Stimulated activated CD4-positive, alpha-beta T cell treated with anti-CD3 and anti-CD28 coated beads, Interleukin-1b, Interleukin-23, amount 100 ng/mL, for 4 hours (primary cell): ENCODE measurements at regions not wholly inside any gene's neighbourhood (a gene's known extent, or its start where the extent isn't known, plus 50 kb on each side); places are given as distances from the start of the nearest gene placed in this dataset.

Experiments used
- DNase-seq, 2 donors: peaks; one replicate each; pipeline ENCODE4 v3.0.0-alpha.2; 2020; ENCODE audit warnings: low read depth in 2 of 2

DNA sequence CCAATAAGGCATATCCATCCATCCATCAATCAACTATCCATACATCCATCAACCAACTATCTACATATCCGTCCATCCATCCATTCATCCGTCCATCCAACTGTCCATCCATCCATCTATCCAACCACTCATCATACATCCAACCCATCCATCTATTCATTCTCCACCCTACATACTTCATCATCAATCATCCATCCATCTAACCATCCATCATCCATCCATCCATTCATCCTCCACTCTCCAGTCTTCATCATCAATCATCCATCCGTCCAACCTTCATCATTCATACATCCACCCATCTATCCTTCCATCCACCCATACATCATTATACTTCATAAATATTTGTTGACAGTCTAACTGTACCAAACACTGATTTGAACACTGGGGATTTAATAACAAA is 231.3 kb upstream of the DAB1 start:
- DNase-seq, result no peak

DNA sequence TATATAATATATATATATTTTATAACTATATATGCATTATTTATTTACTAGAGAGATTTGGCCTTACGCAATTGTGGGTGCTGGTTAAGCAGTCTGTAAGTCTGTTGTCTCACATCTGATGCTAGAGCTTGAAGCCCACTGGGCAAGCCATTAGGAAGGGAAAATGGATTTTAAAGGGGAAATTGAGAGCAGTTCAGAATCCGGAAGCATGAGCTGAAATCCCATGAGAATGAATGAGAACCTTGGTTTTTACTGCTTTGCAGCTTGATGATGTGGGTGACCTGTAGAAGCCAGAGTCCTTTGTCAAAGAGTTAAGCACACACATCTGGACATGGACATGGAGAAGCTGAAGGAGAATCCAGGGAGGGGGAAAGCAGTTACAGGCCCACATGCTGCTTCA is 220.8 kb upstream of the DAB1 start:
- DNase-seq, result no peak

DNA sequence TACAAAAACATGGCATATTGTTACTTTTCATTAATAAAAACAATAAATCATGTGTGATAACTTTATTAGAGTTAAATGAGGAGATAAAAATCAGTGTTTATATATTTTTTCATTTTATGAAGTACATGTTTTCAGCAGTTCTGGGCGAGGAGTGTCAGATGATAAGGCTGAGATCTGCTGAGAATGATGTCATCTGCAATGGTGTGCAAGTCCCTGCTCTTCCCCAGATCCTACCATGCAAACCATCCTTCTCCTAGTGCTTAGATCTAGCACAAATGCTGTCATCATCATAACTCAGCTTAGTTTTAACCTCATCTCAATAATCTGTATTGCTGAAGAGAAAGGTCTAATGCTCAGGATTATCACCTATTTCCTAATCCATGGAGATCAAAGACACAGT is 214.4 kb upstream of the DAB1 start:
- DNase-seq, result no peak

DNA sequence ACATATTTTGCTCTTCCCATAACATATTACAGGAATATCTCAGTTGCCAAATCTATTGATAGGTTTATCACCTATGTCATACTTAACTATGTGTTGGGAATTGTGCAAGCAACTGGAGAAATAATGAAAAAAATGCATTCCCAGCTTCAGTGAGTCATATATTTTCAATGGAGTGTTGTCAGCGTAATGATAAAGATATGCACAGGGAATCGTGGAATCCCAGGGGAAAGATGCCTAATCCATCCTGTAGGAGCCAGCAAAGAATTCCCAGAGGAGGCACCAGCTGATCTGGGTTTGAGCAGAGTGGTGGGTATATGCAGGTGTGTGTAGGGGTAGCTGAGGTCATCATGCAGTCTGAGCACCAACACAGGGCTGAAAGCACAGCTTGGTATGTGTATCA is 213.3 kb upstream of the DAB1 start:
- DNase-seq, result no peak

DNA sequence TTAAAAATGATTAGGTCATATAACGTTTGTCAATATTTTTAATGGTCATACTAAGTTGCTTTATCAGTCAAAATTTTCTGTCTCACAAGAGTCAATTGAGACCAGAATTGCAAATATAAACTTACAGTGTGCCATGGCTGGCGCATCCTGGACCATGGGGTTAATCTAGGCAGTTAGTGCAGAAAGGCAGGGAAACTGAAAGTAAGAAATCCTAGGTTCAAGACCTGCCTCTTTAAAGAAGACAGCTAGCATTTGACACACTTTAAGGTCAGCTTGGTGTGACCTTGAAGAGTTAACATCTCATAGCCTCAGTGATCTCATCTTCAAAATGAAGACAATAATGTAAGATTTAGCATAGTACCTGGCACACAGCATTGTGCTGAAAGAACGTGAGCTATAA is 210.0 kb upstream of the DAB1 start:
- no peak for DNase-seq

DNA sequence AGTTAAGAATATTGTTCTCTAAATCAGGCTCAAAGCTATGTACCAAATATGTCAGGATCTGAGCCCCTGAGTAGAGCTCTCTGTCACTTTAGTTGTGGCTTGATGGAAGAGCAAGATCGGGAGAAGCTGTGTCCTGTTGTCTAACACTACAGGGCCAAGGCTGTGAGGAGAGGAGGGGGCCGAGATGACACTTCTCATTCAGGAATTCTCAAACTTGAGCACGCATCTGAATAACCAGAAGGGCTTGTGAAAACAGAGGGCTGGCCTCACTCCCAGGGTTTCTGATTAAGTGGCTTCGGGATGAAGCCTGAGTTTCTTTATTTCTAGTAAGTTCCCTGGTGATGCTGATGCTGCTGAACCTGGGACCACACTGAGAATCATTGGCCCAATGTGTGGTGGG is 209.2 kb upstream of the DAB1 start:
- no peak for DNase-seq

DNA sequence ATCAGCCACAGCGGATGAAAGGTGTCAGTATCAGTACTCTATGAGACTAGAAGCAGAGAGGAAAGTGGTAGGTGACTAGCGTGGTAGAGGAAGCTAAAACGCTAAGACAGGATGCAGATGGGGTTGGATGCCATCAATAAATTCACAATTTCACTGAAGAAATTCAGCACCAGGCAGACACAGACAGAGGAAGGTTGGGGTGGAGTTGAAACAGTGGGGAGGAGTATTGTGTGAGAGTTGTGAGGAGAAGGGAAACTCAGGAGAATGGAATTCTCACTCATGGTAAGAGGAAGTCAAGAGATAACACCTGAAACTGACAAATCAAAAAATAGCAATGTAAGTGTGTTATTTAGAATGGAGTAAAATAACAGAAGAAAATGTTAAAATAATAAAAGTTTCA is 208.5 kb upstream of the DAB1 start:
- DNase-seq, result no peak

DNA sequence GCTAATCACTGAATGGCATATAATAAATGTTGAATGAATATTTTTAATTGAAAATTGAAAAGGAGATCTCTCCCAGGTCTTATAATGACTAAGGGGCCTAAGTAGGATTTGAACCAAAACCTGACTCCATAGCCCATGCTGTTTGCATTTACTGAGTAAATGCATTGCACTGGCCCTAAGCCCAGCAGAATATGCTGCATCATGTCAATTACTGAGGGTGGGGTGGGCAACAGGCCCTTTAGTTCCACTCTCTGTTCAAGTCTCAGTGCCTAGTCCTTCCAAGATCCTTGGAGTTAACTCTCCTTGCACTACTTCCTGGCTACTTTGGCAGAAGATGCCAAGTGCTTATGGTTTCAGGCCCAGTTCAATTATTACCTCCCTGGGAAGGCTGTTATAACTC is 203.8 kb upstream of the DAB1 start:
- DNase-seq, result no peak

DNA sequence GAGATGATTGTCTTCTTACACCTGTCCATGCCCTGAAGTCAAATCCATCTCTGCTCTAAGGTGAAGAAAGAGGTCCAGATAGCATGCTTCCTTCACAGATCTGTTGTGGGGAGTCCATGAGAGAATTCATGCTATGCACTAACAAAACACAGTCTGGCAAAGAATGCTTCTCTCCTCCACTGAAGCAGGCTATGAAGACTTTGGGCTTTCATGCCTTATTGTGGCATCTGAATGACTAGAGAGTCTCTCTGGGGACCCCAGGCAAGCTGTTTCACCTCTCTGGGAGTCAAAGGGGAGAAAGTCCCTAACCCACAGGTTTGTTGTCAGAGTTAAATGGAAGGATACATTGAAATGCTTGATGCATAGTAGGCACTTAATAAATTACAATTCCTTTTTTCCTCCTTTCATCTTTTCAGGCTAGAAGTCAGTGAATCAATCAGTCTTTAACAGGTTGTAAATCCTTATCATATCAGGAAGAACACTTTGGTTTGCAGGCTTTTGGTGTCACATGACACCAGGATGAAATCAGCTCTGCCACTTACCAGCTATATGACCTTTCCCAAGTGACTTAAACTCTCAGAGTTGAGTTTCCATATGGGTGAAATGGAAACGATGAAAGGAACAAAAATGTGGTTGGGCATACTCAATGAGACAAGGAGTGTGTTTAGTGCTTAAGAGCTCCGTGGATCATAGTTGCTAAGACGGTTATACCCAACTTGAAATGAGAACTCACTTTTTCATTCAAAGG is 200.1 kb upstream of the DAB1 start:
- DNase-seq, result no peak

DNA sequence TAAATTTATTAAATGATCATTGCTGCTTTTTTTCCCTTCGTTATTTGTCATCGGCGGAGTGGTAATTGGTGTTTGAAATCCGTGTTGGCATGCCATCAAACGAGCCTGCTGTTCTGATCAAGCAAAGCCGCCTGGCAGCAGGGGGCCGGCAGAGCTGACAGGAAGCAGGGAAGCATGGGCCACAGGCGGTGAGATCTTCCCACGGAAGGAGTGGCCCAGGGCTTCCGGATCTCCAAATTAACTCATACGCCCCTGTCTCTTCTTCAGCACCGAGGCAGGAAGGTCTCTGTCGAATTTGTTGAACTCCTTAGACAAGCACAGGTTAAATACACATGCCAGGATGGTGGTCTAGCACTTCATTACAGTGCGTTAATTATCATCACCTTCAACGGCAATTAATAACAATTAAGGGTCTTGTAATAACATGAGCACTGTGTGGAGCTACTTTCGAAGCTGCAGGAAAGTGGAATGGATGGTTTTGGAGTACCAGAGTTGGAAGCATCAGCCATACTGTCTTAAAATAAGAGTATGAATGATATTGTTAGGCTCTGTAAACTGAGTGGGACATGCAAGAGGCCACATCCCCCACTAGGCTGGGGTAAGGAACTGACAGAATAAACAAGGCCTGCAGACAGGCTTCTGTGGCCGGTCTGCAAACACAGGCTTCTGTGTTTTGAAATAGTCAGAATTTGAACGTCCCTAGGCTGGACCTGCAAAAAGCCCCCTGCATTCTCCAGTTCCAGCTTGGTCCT is 199.4 kb upstream of the DAB1 start:
- no peak for DNase-seq

DNA sequence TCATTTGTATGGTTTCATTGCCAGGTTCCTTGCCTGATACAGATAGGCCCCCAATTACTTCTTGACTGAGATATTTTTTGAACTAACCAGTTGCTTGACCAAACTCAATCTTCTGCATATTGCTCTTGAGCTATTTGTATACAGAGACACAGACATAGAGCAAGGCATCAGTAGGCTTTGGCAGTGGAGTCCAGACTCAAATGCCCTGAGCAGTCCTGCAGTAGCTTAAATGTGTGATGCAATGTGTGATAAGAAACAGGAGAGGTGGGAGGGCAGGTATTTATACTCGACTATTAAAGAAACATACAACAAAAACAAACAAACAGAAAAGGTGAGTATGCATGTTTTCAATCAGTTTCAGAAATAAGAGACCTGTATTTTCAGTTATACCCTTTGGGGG is 197.9 kb upstream of the DAB1 start:
- no peak for DNase-seq

DNA sequence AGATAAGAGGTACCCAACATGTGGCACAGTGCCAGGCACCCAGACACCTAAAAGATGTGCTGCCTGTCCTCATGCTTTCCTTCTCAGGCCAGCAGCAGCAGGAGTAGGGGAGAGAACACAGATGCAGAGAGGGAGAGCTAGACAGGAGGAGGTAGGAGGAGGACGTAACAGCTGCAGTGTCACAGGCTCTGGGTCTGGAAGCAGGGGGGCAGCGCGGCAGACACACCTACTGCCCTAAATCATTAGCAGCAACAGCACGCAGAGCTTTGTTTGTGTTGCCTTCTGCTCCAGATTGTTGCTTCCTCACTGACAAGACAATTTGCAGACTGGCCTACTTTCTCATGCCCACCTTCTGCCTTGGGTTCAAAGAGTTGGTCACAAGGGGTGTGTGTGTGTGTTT is 196.7 kb upstream of the DAB1 start:
- no peak for DNase-seq

DNA sequence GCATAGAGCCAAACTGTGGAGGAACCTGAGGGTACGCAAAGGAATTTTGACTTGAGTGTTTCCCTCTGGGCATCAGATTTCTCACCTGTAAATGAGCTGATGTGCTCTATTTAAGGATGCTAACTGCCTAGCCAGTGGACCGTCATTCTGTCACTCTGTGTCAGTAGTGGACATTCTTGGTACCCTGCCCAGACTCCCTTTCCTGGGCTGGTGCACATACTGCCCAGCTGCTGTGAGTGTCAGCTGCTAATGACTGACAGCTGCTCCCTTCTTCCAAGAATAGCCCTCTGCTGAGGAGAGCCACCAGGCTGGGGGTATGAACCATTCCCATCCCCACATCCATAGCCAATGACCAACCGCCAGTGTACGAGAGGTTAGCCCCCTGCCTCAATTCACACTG is 193.1 kb upstream of the DAB1 start:
- no peak for DNase-seq

DNA sequence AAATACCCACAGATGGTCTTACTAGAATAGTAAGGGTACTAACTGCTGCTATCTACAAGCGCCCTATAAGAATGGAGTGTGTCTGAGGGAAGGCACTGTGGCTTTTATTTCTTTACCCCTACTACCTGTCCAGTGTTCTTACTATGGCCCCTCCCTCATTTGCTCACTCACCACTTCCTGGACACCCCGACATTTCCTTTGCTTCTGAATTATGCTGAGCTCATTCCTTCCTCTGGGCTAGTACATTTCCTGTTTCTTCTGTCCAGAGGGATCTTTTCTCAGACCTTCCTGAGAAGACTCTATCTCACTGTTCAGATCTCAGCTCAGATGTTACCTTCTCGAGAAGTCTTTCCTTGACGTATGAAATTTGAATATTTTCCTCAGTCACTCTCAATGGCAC is 192.1 kb upstream of the DAB1 start:
- no peak for DNase-seq

DNA sequence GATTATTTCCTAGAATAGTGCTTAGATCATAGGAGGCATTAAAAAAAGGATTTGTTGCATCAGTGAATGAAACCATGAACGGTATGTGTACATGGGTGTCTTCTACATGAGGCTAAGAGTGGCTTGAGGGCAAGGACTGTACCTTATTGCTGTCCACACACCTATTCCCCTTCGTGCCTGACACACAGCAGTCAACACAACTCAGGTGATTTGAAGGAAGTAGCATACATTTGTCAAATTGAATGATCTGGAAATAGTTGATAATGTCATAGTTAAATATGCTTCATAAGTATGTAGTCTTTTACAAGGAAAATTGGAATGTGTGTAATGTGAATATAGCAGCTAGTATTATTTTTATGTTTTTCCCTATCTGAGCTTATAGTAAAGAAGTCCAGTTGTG is 189.0 kb upstream of the DAB1 start:
- DNase-seq, result no peak

DNA sequence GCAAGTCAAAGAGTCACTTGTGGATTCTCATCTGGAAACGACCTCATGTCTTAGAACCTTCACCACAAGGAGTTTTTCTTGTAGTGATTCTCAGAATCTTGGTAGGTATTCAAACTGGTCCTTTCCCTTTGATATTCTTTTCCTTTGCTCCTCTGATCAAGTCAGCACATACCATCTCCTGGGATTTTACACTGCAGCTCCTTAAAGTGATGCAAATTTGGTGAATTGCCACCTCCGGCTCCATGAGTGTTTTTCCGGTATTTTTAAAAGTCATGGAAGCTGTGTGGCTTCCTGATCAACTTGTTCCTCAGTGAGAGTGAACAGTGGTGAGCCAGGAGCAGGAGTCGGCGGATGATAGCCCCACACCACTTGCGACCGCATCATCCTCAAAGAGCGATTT is 182.1 kb upstream of the DAB1 start:
- DNase-seq, result no peak

DNA sequence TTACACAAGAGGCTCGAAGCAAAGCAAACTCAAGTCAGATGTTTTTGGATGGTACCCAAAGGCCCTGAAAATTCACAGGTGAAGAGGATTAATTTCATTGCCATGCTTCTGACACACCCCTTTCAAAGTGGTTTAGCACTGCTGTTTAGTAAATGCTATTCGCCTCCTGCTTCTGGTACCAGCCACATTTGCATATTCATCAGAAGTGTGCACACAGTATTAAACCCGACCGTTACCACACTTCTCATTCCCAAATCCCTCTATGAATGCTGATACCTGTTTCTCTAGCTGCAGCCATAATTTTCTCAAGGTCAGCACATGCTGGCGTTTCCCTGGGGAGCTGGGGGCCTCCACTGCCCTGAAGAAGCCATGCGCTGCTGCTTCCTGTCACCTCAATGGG is 179.8 kb upstream of the DAB1 start:
- no peak for DNase-seq

DNA sequence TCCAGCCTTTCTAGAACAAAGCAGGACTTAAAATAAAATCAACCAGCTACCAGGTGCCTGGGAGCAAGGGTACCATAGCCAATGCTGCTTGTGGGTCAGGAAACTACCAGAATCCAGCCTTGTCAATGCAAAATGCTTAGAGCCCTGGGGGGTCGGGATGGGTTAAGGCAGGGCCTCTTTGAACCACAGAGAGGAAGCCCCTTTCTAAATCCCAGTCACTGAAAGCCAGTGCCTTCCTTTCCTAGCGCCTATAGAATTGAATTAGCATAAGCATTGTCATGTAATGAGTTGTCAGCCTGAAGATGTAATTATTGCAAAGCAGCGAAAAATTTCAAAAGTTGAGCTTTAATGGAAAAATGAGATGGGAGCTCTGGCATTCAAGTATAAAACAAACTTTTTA is 176.6 kb upstream of the DAB1 start:
- no peak for DNase-seq

DNA sequence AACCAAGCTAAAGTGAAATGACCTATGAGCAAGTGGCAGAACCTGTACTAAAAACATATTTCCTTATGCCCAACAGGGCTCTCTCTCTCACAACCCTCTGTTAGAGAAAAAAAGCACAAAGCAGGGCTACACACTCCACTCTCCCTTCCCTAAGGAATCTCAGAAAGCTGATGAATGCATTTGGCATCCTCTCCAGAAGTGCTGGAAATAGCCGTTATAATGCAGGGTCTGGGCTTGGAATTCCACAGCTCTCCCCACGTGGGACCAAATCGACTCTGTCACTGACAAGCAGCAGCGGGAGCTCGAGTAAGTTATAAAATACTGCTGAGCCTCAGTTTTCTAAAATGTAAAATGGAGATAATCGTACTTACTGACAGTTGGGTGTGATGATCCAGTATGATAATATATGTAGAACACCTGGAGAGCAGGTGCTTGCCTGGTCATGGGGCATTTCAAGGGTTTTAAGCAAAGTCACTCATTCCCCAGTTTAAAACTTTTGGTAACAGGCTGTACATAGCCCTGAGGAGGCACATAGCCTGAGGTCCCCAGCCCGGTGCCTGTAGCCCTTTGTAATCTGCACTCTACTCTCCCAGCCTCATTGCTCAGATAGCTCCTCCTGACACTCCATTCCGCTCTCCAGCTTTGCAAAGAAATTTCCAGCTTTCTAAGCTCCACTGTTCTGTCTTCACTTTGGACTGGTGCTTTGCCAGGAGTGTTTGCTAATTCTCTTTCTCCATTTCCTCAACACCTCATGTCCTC is 175.6 kb upstream of the DAB1 start:
- DNase-seq, result no peak

DNA sequence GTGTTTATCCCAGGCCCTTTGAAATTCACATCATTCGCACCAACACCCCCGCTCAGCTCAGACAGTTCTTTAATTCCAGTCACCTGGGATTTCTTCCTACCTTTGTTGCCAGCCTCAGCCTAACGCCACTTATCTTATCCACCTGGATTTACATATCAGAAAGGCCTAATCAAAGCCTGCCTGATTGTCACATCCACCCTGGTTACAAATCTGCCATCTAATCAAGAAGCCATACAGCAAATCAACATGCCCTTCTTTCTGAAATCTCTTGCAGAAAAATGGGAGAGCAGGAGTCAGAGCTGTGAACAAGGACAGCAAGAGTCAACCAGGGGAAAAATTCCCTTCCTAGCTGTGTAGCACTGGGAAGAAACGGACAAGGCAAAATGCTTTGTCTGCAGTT is 173.2 kb upstream of the DAB1 start:
- no peak for DNase-seq

DNA sequence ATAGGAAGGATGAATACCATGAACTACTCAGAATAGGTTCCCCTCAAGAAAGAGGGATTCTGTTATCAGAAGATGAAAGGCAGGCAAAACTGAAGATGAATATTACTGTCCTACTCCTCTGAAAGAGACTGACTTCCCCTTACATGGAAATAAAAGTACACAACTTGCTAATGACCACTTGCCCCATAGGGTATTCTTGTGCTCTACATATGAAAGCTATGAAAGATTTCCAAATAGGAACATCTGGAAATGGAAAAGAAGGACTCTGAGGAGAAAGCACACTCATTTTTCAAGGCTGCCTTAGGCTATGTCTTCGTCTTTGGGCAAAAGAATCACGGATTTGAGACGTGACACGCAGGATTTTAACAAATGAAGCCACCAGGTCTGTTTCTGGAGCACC is 170.1 kb upstream of the DAB1 start:
- DNase-seq, result no peak

DNA sequence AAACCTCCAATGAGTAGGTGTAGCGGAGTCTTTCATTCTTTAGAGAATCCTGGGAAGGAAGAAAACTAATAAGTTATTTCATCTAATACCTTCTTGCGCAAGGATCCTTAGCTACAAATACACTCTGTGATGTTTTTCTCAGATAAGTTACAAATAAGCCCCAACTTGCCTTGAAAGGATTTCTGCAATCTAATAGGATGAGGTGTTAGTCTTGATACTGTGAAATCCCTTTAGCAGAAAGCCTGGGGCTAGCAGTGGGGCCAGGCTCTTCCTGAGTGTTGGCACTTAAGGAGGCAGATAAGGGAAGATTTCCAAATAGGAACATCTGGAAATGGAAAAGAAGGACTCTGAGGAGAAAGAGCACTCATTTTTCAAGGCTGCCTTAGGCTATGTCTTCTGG is 168.0 kb upstream of the DAB1 start:
- DNase-seq, result no peak

DNA sequence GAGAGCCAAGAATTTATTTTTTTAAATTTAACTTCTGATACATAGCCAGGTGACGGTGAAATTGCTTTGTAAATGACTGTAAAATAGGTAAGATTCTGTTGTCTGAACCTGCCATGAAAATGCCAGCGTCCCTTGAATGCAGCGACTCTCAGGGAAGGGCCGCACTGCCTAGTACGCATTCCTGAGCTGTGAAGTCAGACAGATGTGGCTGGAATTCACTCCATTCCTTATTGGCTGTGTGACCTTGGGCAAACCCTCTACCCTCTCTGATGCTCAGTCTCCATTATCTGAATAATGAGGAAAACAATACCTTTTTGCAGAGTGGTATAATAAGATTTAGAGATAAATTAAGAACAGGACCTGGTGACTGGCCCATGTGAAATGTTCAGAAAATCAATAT is 167.1 kb upstream of the DAB1 start:
- no peak for DNase-seq
